GM12891 (cell line): ENCODE measurements at regions not wholly inside any gene's neighbourhood (a gene's known extent, or its start where the extent isn't known, plus 50 kb on each side); places are given as distances from the start of the nearest gene placed in this dataset.

Experiments used
- POLR2A ChIP-seq: IDR thresholded peaks from 2 replicates; pipeline ENCODE4 v1.6.1; 2011; ENCODE audit warnings: low read depth, low read length, control low read depth
- POLR2AphosphoS5 ChIP-seq: IDR thresholded peaks from 2 replicates; pipeline ENCODE4 v1.6.1; 2011; ENCODE audit warnings: low read depth, low read length, control low read depth
- POU2F2 ChIP-seq: IDR thresholded peaks from 2 replicates; pipeline ENCODE4 v1.6.1; 2011; ENCODE audit warnings: low read depth, mild to moderate bottlenecking, control low read depth, low read length, moderate library complexity
- SPI1 ChIP-seq: IDR thresholded peaks from 2 replicates; pipeline ENCODE4 v1.6.1; 2011; ENCODE audit warnings: low read depth, low read length, control low read depth
- TAF1 ChIP-seq: IDR thresholded peaks from 2 replicates; pipeline ENCODE4 v1.6.1; 2011; ENCODE audit warnings: low read depth, low read length, control low read depth

DNA sequence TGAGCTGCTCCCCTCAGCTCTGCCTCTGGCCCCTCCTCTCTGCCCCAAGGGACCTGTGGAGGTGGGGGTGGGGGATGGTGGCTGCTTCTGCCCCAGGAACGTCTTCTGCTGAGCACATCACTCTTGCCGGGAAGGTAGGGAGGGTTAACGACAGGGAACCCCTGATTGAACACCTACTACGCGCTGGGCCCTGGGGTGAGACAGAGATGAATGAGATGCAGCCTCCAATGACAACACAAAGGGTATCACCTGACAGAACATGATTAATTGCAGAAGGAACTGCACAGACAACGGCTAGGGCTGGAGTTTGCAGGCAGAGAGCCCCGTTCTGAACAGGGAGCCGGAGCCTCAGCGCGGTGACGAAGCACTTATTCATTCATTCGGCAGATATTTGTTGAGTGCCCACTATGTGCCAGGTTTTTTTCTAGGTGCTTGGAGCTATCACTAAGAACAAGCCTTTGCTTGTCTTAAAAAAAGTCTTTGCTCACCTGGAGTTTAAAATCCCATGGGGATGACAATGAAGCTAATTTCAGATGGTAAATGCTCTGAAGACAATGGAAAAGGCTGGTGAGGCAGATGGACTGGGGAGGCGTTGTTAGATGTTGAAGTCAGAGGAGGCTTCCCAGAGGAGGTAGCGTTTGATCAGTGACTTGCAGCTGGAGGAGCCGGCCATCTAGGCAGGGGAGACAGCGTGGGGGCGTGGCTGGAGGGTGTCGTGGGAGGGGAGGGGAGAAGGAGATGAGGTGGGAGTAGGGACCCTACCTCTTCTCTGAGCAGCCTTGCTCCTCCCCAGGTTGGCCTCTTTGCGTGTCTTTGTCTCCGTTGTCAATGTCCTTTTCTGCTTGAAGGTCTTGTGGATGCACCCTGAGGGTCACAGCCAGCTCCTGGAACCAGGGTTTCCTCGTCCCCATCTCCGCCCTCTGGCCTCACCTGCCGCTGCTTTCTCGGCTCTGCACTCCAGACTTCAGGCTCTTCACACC lies 103.1 kb upstream of the CSF3R start:
- TF ChIP-seq POLR2AphosphoS5: no peak
- TF ChIP-seq POLR2A: no peak
- no peak for TF ChIP-seq TAF1
- TF ChIP-seq SPI1: no peak
- TF ChIP-seq POU2F2: no peak
